Hematopoietic multipotent progenitor cell treated with erythropoietin and hydrocortisone succinate and interleukin-3 and kit ligand, for 17 days (in vitro differentiated cells): ENCODE measurements at regions not wholly inside any gene's neighbourhood (a gene's known extent, or its start where the extent isn't known, plus 50 kb on each side); places are given as distances from the start of the nearest gene placed in this dataset.
"Not testable (repeated sequence)": the region's sequence is repeated elsewhere in the genome, so short reads cannot be mapped to it uniquely, and the experiment has no call there.

Experiments used
- DNase-seq: peaks from one replicate; pipeline ENCODE4 v3.0.0-alpha.2; 2015; ENCODE audit warnings: low spot score

DNA sequence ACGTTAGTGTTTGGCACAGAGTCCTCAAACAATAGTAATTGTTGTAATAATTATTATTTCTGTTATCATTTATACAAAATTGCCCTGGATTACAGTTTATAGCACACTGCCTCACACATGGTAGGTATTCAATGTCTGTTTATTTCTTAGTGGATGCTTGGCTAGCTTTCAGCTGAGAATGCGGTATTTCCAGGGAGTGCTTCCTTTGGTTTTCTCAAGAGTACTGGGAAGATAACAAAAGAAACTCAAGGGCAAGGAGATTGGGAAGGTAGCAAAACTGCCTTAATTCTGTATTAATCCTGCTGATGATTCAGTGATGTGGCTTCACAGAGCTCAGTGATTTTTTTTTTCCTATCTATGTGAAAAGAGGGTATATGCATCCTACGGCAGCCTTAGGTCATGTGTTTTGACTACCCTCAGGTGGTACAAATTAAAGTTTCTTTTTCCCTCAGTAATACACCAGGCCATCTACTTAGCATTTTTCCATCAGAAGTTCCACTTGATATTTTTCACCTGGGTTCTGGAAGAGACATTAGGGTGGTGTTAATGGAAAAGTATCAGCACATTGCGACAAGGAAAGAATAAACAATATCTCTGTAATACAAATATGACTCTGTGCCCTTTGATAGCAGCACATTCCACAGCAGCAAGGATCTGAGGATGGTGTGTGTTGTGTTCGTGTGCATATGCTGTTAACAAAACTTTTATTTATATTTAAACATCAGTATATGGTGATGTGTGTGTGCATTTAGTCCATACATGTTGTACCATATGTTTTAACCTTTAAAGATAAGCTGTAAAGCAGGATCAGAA is 124.3 kb upstream of the RASGEF1B start:
- no peak for DNase-seq

DNA sequence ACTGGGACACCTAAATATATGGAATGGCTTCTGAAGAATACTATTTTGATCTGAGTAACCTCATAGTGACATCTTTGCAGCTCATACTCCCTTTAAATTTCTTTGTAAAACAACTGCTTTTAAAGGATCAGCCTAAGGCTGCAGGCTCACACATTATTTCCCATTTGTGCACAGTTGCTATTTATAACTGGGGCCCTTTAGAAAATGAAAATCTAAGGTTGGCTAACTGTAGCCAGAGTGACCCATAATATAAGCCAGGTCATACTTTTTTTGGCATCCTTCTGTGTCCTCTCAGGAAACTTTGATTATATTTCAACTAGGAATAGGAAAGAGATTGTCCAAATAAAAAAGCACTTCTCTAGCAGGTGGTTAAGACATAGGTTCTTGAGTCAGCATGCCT is 123.6 kb upstream of the RASGEF1B start:
- no peak for DNase-seq

DNA sequence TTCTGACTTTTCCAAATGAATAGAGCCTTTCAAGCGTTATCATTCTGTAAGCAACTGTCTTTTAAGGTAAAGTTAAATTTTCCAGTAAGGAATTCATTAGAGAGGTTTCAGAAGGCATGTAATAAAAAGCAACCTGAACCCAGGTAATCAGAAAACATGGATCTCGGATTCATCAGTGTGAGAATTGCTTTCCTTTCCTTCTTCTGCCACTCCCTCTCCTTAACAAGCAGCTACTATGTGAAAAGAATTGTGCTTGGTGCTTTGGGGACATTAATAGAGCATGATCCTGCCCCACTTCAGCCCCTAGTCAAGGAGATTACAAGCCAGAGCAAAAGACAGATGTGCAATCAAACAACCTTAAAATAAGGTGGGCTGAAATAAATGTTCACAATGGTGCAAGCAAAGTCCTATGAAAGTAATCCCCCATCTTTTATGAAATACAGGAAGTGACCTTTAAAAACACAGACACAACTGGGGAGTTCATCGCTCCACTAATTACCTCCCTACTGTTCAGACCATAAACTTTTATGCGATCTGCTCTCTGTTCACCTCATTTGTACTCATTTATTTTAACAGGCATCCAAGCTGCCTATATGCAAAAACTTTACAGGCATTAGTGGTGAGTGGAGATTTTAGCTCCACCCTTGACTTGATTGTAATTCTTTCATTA is 122.9 kb upstream of the RASGEF1B start:
- no peak for DNase-seq

GRCh38 chr4:81592701-81593100 is 121.0 kb upstream of the RASGEF1B start:
- DNase-seq: no peak

DNA sequence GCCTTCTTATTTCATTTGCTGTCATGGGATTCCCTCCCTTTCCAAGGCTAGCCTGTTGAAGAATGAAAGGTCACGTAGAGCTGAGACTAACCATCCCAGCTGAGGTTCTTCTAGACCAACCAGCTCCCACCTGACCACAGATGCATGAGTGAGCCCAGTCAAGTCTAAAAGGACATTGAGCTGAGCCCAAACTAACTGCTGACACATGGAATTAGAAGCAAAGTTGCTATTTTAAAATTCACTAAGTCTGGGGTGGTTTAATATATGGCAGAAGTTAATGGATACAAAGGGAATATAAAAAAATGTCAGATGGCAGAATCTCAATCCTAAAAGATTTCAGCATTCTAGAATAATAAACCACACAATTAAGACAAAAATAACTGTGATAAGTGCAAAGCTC is 118.9 kb upstream of the RASGEF1B start:
- DNase-seq: no peak

GRCh38 chr4:81589262-81589661 is 117.6 kb upstream of the RASGEF1B start:
- no peak for DNase-seq

GRCh38 chr4:81586706-81587105 is 115.0 kb upstream of the RASGEF1B start:
- DNase-seq: no peak

GRCh38 chr4:81580994-81581374 is 109.3 kb upstream of the RASGEF1B start:
- DNase-seq: not testable (repeated sequence)

DNA sequence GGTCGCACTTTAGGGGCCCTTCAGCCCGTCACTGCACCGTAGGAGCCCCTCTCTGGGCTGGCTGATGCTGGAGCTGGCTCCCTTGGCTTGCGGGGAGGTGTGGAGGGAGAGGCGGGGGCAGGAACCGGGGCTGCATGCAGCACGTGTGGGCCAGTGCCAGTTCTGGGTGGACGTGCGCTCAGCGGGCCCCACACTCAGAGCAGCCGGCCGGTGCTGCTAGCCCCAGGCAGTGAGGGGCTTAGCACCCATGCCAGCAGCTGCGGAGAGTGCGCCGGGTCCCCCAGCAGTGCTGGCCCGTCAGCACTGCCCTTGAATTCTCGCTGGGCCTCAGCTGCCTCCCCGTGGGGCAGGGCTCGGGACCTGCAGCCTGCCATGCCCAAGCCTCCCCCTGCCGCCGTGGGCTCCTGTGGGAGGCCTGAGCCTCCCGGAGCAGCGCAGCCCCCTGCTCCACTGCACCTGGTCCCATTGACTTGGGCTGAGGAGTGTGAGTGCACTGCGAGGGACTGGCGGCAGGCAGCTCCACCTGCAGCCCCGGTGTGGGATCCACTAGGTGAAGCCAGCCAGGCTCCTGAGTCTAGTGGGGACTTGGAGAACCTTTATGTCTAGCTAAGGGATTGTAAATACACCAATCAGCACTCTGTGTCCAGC is 108.8 kb upstream of the RASGEF1B start:
- DNase-seq: no peak

GRCh38 chr4:81577392-81577791 is 105.7 kb upstream of the RASGEF1B start:
- DNase-seq: no peak

DNA sequence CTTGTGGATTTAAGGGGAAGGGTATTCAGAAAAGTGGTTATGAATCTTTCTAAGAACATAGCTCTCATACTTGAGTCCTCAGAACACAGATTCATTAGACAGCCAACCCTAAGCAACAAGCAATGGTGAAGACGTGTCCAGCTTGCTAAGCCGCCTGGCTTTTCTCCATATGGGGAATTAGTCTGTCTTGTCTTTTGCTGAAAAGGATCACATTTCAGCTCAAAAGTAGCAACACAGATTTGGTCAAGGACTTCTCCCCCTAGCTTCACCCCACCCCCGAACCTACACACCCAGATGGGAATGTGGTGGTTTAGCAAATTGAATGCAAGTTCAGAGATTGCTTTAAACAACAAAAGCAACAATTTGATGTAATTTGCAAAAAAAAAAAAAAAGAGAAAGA is 103.3 kb upstream of the RASGEF1B start:
- DNase-seq: no peak

- no peak for DNase-seq
Observed at GRCh38 chr4:81573840-81574239, 102.1 kb upstream of the RASGEF1B start.

DNA sequence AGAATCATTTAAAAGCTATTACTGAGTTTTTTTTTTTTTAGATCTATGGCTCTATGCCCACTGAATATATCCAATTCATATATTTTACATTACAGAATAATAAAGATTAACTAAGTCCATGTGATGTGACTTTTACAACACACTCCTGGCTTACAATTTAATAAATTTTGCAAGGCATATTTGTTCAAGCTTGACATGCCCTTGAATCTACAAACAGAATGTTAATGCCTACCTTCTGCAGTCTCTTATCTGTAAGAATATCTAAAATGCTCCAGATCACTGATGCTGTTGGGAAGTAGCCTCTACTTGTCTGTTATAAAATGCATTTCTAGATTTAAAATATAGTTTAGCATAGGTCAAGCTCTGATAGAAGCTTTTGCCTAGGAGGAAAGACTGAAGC is 100.7 kb upstream of the RASGEF1B start:
- DNase-seq: no peak

DNA sequence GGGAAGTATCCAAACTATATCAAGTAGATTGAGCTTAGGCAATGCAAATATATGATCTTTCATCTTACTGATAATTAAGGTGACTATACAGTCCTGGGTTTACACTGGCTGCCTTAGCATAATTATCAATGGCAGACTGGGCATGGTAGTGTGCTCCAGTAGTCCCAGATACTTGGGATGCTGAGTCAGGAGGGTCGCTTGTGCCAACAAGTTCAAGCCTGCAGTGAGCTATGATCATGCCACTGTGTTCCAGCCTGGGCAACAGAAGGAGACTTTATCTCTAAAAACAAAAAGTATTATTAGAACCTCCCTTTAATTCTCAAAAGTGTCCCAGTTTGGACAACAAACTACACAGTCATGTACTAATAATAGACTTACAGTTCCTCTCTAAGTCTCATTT is 99.4 kb upstream of the RASGEF1B start:
- DNase-seq: no peak

- DNase-seq: no peak
Observed at GRCh38 chr4:81566161-81566591, 94.5 kb upstream of the RASGEF1B start.

DNA sequence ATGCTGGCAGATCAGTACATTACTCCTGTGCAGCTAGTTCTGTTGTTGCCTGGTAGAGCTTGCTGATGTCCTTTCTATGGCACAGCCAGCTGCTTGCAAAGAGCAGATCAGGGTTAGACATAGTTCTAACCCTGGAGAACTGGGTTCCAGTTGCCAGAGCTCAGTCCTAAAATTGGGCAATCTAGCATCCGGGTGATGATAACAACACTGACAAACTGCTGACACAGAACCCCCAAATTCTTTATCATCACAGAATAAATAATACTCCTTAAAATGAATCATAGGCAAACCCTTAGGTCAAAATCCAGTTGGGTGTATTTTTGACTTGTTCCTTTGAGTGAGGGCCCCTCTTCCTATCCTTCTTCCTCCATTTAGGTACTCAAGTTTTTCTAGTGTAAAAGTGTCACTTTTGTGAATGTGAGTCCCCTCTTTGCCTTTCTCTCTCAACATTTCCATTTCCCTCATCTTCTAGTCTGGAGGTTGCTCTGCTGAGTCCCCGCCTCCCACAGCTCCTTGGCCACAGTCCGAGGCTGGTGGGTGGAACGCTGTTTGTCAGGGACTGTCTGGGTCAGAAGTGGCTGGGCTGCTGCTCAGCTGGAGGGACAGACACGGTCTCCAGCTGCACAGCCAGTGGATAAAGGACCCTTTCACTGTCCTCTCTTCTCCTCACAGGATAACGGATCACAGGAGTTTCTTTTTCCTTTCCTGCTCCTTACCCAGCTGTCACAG is 93.6 kb upstream of the RASGEF1B start:
- DNase-seq: no peak

GRCh38 chr4:81564025-81564424 is 92.3 kb upstream of the RASGEF1B start:
- no peak for DNase-seq

GRCh38 chr4:81562093-81562492 is 90.4 kb upstream of the RASGEF1B start:
- DNase-seq: no peak

- no peak for DNase-seq
Observed at GRCh38 chr4:81557306-81557705, 85.6 kb upstream of the RASGEF1B start.

DNA sequence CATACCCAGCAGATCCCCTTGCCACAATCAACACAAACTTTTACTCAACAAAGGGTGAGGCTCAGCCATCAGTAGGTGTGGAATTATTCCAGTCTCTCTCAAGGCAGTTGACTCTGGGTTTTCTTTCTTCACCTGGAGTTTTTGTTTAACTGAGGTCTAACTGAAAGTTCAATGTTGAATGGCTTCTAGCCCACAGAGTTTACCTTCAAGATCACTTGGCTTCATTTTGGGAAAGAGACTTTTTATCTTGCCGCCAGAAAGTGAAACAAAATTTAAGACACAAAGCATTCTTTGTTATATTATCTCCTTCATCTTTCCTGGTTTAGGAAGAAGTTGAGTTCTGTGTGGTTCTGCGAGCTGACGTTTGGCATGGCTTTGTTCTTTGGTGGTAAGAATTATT is 83.8 kb upstream of the RASGEF1B start:
- DNase-seq: no peak

DNA sequence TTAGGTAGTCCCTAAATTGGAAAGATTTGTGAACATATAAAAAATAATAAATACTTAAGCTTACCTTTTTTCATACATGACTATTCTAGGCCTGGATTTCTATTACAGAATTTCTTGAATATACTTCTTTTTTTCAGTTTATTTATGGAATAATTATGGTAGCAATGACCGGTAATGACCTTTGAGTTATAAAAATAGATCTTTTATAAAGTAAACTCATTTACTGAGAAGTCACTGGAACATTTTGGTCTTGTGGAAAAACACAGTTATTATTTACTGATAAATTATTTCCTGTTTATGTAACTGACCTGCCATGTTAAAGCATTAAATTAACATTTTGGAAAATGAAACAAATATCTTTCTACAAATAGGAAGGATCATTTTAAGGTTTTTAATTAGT is 80.4 kb upstream of the RASGEF1B start:
- DNase-seq: no peak

DNA sequence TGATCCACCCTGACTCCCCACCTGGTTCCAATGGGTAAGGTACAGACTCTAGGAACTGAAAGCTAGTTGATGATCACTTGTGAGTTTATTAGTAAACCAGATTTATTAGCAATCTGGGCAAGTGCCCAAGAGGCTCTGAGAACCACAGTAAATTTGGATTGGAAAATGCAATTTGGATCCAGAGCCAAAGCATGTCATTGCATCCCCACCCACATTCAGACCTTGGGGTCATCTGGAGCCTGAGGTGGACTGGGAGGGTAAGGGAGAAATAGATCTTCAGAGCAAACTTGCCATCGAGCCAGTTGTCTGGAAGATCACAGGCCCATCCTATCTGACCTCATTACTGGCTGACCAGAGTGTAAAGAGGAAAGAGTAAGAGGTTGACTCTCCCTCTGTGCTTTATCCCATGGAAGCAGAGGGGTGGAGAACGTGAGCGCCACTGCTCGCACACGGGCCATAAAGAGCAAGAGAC is 78.7 kb upstream of the RASGEF1B start:
- DNase-seq: no peak
